Erythroblast (primary cell): ENCODE measurements at regions not wholly inside any gene's neighbourhood (a gene's known extent, or its start where the extent isn't known, plus 50 kb on each side); places are given as distances from the start of the nearest gene placed in this dataset.

ENCODE experiments used
- GATA1 ChIP-seq: IDR thresholded peaks from 2 replicates; pipeline ENCODE4 v1.6.1; 2011; ENCODE audit warnings: low read depth, mild to moderate bottlenecking, control low read depth, low read length, moderate library complexity
- POLR2A ChIP-seq: IDR thresholded peaks from 2 replicates; pipeline ENCODE4 v1.6.1; 2011; ENCODE audit warnings: mild to moderate bottlenecking, low read length

DNA sequence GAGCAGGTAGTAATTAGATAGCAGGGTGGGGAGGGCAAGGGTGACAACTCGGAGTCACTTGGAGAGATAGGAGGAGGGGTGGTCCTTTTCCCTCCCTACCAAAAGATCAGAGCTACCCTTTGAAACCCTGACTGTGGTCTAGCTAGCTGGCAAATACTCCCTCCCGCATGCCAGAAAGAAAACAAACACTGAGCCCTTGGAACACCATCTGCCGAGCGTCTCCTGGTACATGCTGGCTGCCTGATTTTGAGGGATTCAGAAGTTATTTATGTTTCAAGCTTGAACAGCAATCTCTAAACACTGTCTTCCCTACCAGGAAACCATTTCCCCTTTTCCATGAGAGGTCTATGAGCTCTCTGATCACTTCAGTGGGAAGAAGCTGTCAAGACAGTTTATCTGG lies 291.6 kb upstream of the CFAP20DC start:
- TF ChIP-seq POLR2A (no peak), GATA1 (no peak)
